Esophagus muscularis mucosa (tissue), 4 donors: ENCODE measurements at regions not wholly inside any gene's neighbourhood (a gene's known extent, or its start where the extent isn't known, plus 50 kb on each side); places are given as distances from the start of the nearest gene placed in this dataset.

ENCODE experiments used
- DNase-seq: peaks from one replicate; pipeline ENCODE4 v3.0.0-alpha.2; 2017; ENCODE audit errors: extremely low spot score
- H3K27ac ChIP-seq, 4 donors: fragments of 200-600 bp; sonication (generic); replicated peaks in 1 of 4; 1 replicate in 3 of 4; 2 replicates in 1 of 4; pipeline ENCODE4 v1.5.1; 2016 to 2019; ENCODE audit warnings: mild to moderate bottlenecking in 1 of 4
- H3K27me3 ChIP-seq, 4 donors: fragments of 200-600 bp; sonication (generic); one replicate each; pipeline versions ENCODE4 v1.5.1 to v1.6.0; 2016 to 2019
- H3K36me3 ChIP-seq, 4 donors: fragments of 200-600 bp; sonication (generic); one replicate each; pipeline ENCODE4 v1.5.1; 2016 to 2019
- H3K4me1 ChIP-seq, 4 donors: fragments of 200-600 bp; sonication (generic); one replicate each; pipeline ENCODE4 v1.5.1; 2016 to 2019
- H3K4me3 ChIP-seq, 4 donors: fragments of 200-600 bp; sonication (generic); 1 replicate in 2 of 4; 2 replicates in 2 of 4; pipeline ENCODE4 v1.5.1; 2016 to 2019; ENCODE audit warnings: mild to moderate bottlenecking in 4 of 4, moderate library complexity in 1 of 4
- H3K9me3 ChIP-seq, 4 donors: fragments of 200-600 bp; sonication (generic); 1 replicate in 3 of 4; 2 replicates in 1 of 4; pipeline ENCODE4 v1.5.1; 2016 to 2019
- CTCF ChIP-seq, 3 experiments: fragments of 200-600 bp in 2 of 3; fragments of 450-650 bp in 1 of 3; sonication (generic) in 2 of 3; IDR thresholded peaks; one replicate each; pipeline ENCODE4 v1.5.1; 2017 to 2019; ENCODE audit warnings: antibody characterized with exemption in 3 of 3, mild to moderate bottlenecking in 2 of 3, moderate library complexity in 1 of 3
- EP300 ChIP-seq: sonication (generic); formaldehyde crosslinking; IDR thresholded peaks from one replicate; pipeline ENCODE4 v1.6.1; 2017; ENCODE audit warnings: antibody characterized with exemption
- POLR2A ChIP-seq: fragments of 450-650 bp; IDR thresholded peaks from one replicate; pipeline ENCODE4 v1.6.1; 2017; ENCODE audit warnings: antibody characterized with exemption, moderate library complexity, mild to moderate bottlenecking, low read depth
- POLR2AphosphoS5 ChIP-seq, 2 donors: sonication (generic); formaldehyde crosslinking; IDR thresholded peaks; one replicate each; pipeline ENCODE4 v1.6.1; 2017; ENCODE audit warnings: antibody characterized with exemption in 2 of 2
- WGBS: methylation state at CpG from one replicate; pipeline ENCODE4 v1.1.5; 2018; 5-methylcytosine and 5-hydroxymethylcytosine counted together
- intact Hi-C: fragments of 100-400 bp; cut with DNase I; formaldehyde crosslinking; loops from one replicate; pipeline ENCODE4 v1.15.1; 2023

- no peak overlapping the region for H3K4me3 ChIP-seq
- TF ChIP-seq POLR2AphosphoS5 (IDR thresholded peaks at IDR 0.05) (no peak), EP300 (no peak), CTCF (IDR thresholded peaks at IDR 0.05) (no peak), POLR2A (no peak)
- intact Hi-C loops, result no loop called here
Observed at GRCh38 chr18:53861185-53861584, 363.3 kb downstream of the MBD2 start.

GRCh38 chr18:53859764-53860163, 364.7 kb downstream of the MBD2 start:
- WGBS, result 95% methylated on average over 1 of the region's 1 CpG
- Histone ChIP-seq H3K27me3 (no peaks in the 10 kb centered on the region), H3K36me3 (no peaks in the 10 kb centered on the region), H3K4me3 (no peak overlapping the region), H3K4me1 (no peaks in the 10 kb centered on the region), H3K27ac (no peak overlapping the region), H3K9me3 (no peaks in the 10 kb centered on the region)
- DNase-seq, result no peak
- intact Hi-C loops, result no loop called here
- no peak for TF ChIP-seq POLR2A

More at GRCh38 chr18:53861185-53861584, 363.3 kb downstream of the MBD2 start:
- no peaks in the 10 kb centered on the region for H3K4me1 ChIP-seq
- WGBS, result 100% methylated on average over 1 of the region's 1 CpG
- no peaks in the 10 kb centered on the region for H3K36me3 ChIP-seq
- H3K9me3 ChIP-seq, result no peaks in the 10 kb centered on the region
- DNase-seq, result no peak
- no peak overlapping the region for H3K27ac ChIP-seq
- H3K27me3 ChIP-seq, result no peaks in the 10 kb centered on the region

GRCh38 chr18:53850902-53851301, 373.6 kb downstream of the MBD2 start:
- Histone ChIP-seq H3K27me3 (no peaks in the 10 kb centered on the region), H3K36me3 (no peaks in the 10 kb centered on the region), H3K4me1 (no peaks in the 10 kb centered on the region), H3K4me3 (no peak overlapping the region), H3K9me3 (no peaks in the 10 kb centered on the region), H3K27ac (no peak overlapping the region)
- no peak for DNase-seq
- intact Hi-C loops, result no loop called here
- no peak for TF ChIP-seq POLR2A
- TF ChIP-seq POLR2AphosphoS5 (IDR thresholded peaks at IDR 0.05), result no peak
- TF ChIP-seq CTCF (IDR thresholded peaks at IDR 0.05), result no peak
- no peak for TF ChIP-seq EP300

- no peak overlapping the region for H3K27ac ChIP-seq
- no peaks in the 10 kb centered on the region for H3K9me3 ChIP-seq
- no peak for DNase-seq
- TF ChIP-seq POLR2A (no peak), POLR2AphosphoS5 (IDR thresholded peaks at IDR 0.05) (no peak), CTCF (IDR thresholded peaks at IDR 0.05) (no peak), EP300 (no peak)
- intact Hi-C loops, result no loop called here
- no peaks in the 10 kb centered on the region for H3K36me3 ChIP-seq
- whole genome bisulfite sequencing, result 79% methylated on average over 1 of the region's 1 CpG
- no peak overlapping the region for H3K4me3 ChIP-seq
- no peaks in the 10 kb centered on the region for H3K27me3 ChIP-seq
- H3K4me1 ChIP-seq, result no peaks in the 10 kb centered on the region
Observed at GRCh38 chr18:53843763-53844162, 380.7 kb downstream of the MBD2 start.

- Histone ChIP-seq H3K36me3 (no peaks in the 10 kb centered on the region), H3K27me3 (no peaks in the 10 kb centered on the region), H3K9me3 (no peaks in the 10 kb centered on the region), H3K4me1 (no peaks in the 10 kb centered on the region), H3K4me3 (no peak overlapping the region), H3K27ac (no peak overlapping the region)
- TF ChIP-seq POLR2A (no peak), POLR2AphosphoS5 (IDR thresholded peaks at IDR 0.05) (no peak), EP300 (no peak), CTCF (IDR thresholded peaks at IDR 0.05) (no peak)
- 72% methylated on average over 5 of the region's 5 CpGs for WGBS
- DNase-seq, result no peak
- intact Hi-C loops, result no loop called here
Observed at GRCh38 chr18:53843113-53843760, 381.2 kb downstream of the MBD2 start.
